H1 (cell line): ENCODE measurements at regions not wholly inside any gene's neighbourhood (a gene's known extent, or its start where the extent isn't known, plus 50 kb on each side); places are given as distances from the start of the nearest gene placed in this dataset.

Source experiments
- CTCF ChIA-PET: fragments of 300-600 bp; sonication (Branson Sonifier 250); formaldehyde crosslinking; loops from one replicate; lab custom pipeline; 2021; ENCODE audit not compliant: partially characterized antibody; lab: Charles Lee
- POLR2A ChIA-PET: fragments of 300-600 bp; sonication (Branson Sonifier 250); formaldehyde crosslinking; loops from one replicate; lab custom pipeline; 2021; ENCODE audit warnings: inconsistent platforms; ENCODE audit not compliant: partially characterized antibody; lab: Charles Lee
- DNase-seq, 2 experiments: peaks; one replicate each; pipeline versions ENCODE4 v3.0.0 to v3.0.0-alpha.2; 2010 to 2022; ENCODE audit warnings: low spot score in 2 of 2, low read depth in 1 of 2, mixed read lengths in 1 of 2
- FAIRE-seq: peaks from 2 replicates; lab custom pipeline; 2011; peaks lifted over from hg19 to GRCh38; lab: Jason Lieb, UNC
- H2AFZ ChIP-seq: 2 replicates; pipeline ENCODE4 v1.8.1; 2012; ENCODE audit warnings: low read length, inconsistent platforms
- H2AK5ac ChIP-seq: 2 replicates; pipeline ENCODE4 v1.6.1; 2013; ENCODE audit warnings: low read depth, low read length
- H2BK120ac ChIP-seq: replicated peaks from 2 replicates; pipeline ENCODE3; 2013; ENCODE audit warnings: low read depth, low read length, inconsistent platforms
- H2BK12ac ChIP-seq: 2 replicates; pipeline ENCODE4 v1.6.1; 2013; ENCODE audit warnings: low read depth, low read length
- H2BK15ac ChIP-seq: 2 replicates; pipeline ENCODE4 v1.6.1; 2013; ENCODE audit warnings: low read length
- H2BK20ac ChIP-seq: 2 replicates; pipeline ENCODE4 v1.6.1; 2013; ENCODE audit warnings: low read length
- H2BK5ac ChIP-seq: 2 replicates; pipeline ENCODE4 v1.6.1; 2013; ENCODE audit warnings: low read depth, low read length
- H3K14ac ChIP-seq: 2 replicates; pipeline ENCODE4 v1.6.1; 2013; ENCODE audit warnings: inconsistent platforms; ENCODE audit not compliant: insufficient read length
- H3K18ac ChIP-seq: 2 replicates; pipeline ENCODE4 v1.6.1; 2013; ENCODE audit warnings: low read length; ENCODE audit errors: extremely low read depth
- H3K23ac ChIP-seq: 2 replicates; pipeline ENCODE4 v1.6.1; 2013; ENCODE audit warnings: inconsistent platforms; ENCODE audit not compliant: insufficient read length
- H3K23me2 ChIP-seq: 2 replicates; pipeline ENCODE4 v1.6.1; 2013; ENCODE audit warnings: low read depth, low read length
- H3K27ac ChIP-seq: 2 replicates; pipeline ENCODE4 v1.6.1; 2011; ENCODE audit warnings: low read depth, low read length, inconsistent platforms
- H3K27me3 ChIP-seq, 4 experiments: replicated peaks in 1 of 4; 1 replicate in 1 of 4; 2 replicates in 3 of 4; pipeline versions ENCODE4 v1.6.1 to v1.8.1; 2011 to 2013; ENCODE audit warnings: low read length in 3 of 4, mild to moderate bottlenecking in 3 of 4, inconsistent platforms in 2 of 4, mixed read lengths in 2 of 4, moderate library complexity in 1 of 4; ENCODE audit not compliant: control insufficient read depth in 3 of 4, insufficient read depth in 3 of 4; ENCODE audit errors: extremely low read depth in 1 of 4
- H3K36me3 ChIP-seq, 4 experiments: 2 replicates each; pipeline versions ENCODE4 v1.6.1 to v1.8.1; 2011 to 2013; ENCODE audit warnings: mild to moderate bottlenecking in 4 of 4, low read length in 3 of 4, moderate library complexity in 2 of 4, control low read depth in 1 of 4, inconsistent platforms in 1 of 4; ENCODE audit not compliant: insufficient read depth in 4 of 4, control insufficient read depth in 2 of 4
- H3K4ac ChIP-seq: replicated peaks from 2 replicates; pipeline ENCODE3; 2013; ENCODE audit warnings: low read length, low read depth, mixed read lengths, inconsistent platforms; ENCODE audit not compliant: insufficient read length
- H3K4me1 ChIP-seq, 4 experiments: replicated peaks in 1 of 4; 1 replicate in 1 of 4; 2 replicates in 3 of 4; pipeline versions ENCODE4 v1.6.1 to v1.8.1; 2011 to 2013; ENCODE audit warnings: low read length in 3 of 4, inconsistent platforms in 2 of 4, mixed read lengths in 1 of 4; ENCODE audit not compliant: insufficient read depth in 4 of 4, control insufficient read depth in 3 of 4
- H3K4me2 ChIP-seq, 2 experiments: 2 replicates each; pipeline versions ENCODE4 v1.6.1 to v1.8.1; 2011 to 2013; ENCODE audit warnings: low read depth in 2 of 2, low read length in 2 of 2, control low read depth in 1 of 2, inconsistent platforms in 1 of 2, mild to moderate bottlenecking in 1 of 2; ENCODE audit not compliant: insufficient read depth in 1 of 2
- H3K4me3 ChIP-seq, 4 experiments: fragments of 200-600, 300-600 bp in 1 of 4; sonication (generic), shearing (Covaris generic), sonication (Bioruptor Twin) in 1 of 4; 2 replicates each; pipeline versions ENCODE4 v1.5.1 to v1.8.1; 2011 to 2016; ENCODE audit warnings: low read length in 4 of 4, low read depth in 3 of 4, control low read depth in 2 of 4, inconsistent platforms in 2 of 4, mild to moderate bottlenecking in 2 of 4, mixed read lengths in 1 of 4, moderate library complexity in 1 of 4; ENCODE audit not compliant: insufficient read depth in 2 of 4; ENCODE audit errors: extremely low read depth in 1 of 4
- H3K56ac ChIP-seq: replicated peaks from 2 replicates; pipeline ENCODE3; 2013; ENCODE audit warnings: low read depth, mild to moderate bottlenecking, mixed read lengths, low read length, inconsistent platforms; ENCODE audit not compliant: insufficient read length
- H3K79me1 ChIP-seq: 2 replicates; pipeline ENCODE4 v1.6.1; 2013; ENCODE audit warnings: low read depth, low read length, control low read depth
- H3K79me2 ChIP-seq, 2 experiments: 2 replicates each; pipeline versions ENCODE4 v1.6.1 to v1.8.1; 2012 to 2013; ENCODE audit warnings: low read length in 2 of 2, mild to moderate bottlenecking in 2 of 2, inconsistent platforms in 1 of 2; ENCODE audit not compliant: insufficient read depth in 2 of 2, control insufficient read depth in 1 of 2
- H3K9ac ChIP-seq, 4 experiments: replicated peaks in 1 of 4; 1 replicate in 1 of 4; 2 replicates in 3 of 4; pipeline versions ENCODE4 v1.6.1 to v1.8.1; 2011 to 2013; ENCODE audit warnings: low read depth in 3 of 4, low read length in 3 of 4, control low read depth in 2 of 4, mild to moderate bottlenecking in 2 of 4, moderate library complexity in 2 of 4, inconsistent platforms in 1 of 4; ENCODE audit errors: extremely low read depth in 1 of 4
- H3K9me3 ChIP-seq, 2 experiments: 2 replicates each; pipeline versions ENCODE4 v1.6.1 to v1.8.1; 2012 to 2013; ENCODE audit warnings: mild to moderate bottlenecking in 2 of 2, moderate library complexity in 2 of 2, control low read depth in 1 of 2, inconsistent platforms in 1 of 2, low read depth in 1 of 2, low read length in 1 of 2, mixed read lengths in 1 of 2; ENCODE audit not compliant: insufficient read depth in 2 of 2
- H4K20me1 ChIP-seq, 2 experiments: replicated peaks in 1 of 2; 2 replicates each; pipeline versions ENCODE3 to v1.8.1; 2011 to 2013; ENCODE audit warnings: inconsistent platforms in 2 of 2, low read length in 2 of 2, mild to moderate bottlenecking in 1 of 2; ENCODE audit not compliant: insufficient read depth in 2 of 2, control insufficient read depth in 1 of 2
- H4K5ac ChIP-seq: 2 replicates; pipeline ENCODE4 v1.6.1; 2013; ENCODE audit warnings: low read length, low read depth, mixed read lengths, inconsistent platforms; ENCODE audit not compliant: insufficient read length
- H4K8ac ChIP-seq: 2 replicates; pipeline ENCODE4 v1.8.0; 2013; ENCODE audit warnings: mild to moderate bottlenecking, moderate library complexity, low read length, inconsistent platforms; ENCODE audit not compliant: insufficient read depth; ENCODE audit errors: extremely low read depth
- H4K91ac ChIP-seq: replicated peaks from 2 replicates; pipeline ENCODE3; 2013; ENCODE audit warnings: low read length, mixed read lengths, inconsistent platforms; ENCODE audit not compliant: insufficient read length
- HDAC2 ChIP-seq, 2 experiments: fragments of 300-600 bp in 1 of 2; sonication (generic) in 1 of 2; IDR thresholded peaks; 2 replicates each; pipeline ENCODE4 v1.6.1; 2011 to 2012; ENCODE audit warnings: low read depth in 2 of 2, low read length in 2 of 2, mild to moderate bottlenecking in 2 of 2, moderate library complexity in 2 of 2, borderline replicate concordance in 1 of 2, inconsistent platforms in 1 of 2
- RFX5 ChIP-seq: IDR thresholded peaks from 2 replicates; pipeline ENCODE4 v1.6.1; 2011; ENCODE audit warnings: low read depth, low read length, improper control_type of control experiment, borderline replicate concordance
- WGBS, 2 experiments: shearing (Covaris generic) in 1 of 2; methylation state at CpG; one replicate each; pipeline versions ENCODE4 v1.1.6 to v1.1.7; 2013 to 2015; ENCODE audit warnings: low lambda C conversion rate in 2 of 2, mixed read lengths in 2 of 2, inconsistent platforms in 1 of 2, low coverage in 1 of 2, missing lambda C conversion rate in 1 of 2; ENCODE audit not compliant: insufficient replicate concordance in 2 of 2, insufficient coverage in 1 of 2, insufficient read length in 1 of 2; ENCODE audit errors: extremely low coverage in 1 of 2, missing lambda C conversion rate in 1 of 2; 5-methylcytosine and 5-hydroxymethylcytosine counted together

DNA sequence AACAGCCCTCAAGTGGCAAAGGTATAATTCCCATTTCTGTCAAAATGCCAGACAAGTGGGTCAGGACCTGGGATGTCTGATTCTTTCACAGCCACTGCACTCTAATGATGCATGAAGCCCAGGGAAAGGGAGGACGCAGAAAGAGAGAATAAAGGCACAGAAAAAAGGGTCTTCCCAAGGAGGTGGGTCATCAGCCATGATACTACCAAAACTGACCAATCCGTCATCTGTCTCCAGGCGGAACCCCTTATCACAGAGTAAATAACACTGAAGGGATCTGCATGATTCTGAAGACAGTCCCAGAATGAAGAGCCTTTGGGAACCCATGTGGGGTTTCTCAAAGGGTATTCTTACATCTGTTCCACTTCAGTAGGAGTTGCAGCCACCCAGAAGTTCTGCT is 73.8 kb upstream of the OPCML start:
- H2BK20ac ChIP-seq: no peak overlapping the region

More for the DNA sequence above, 73.8 kb upstream of the OPCML start:
- Histone ChIP-seq H4K5ac (no peak overlapping the region), H3K27me3 (0 out of 7 replicates have a peak, but pooled peaks cover 0 to 2% (median 0%) of the 10 kb centered on the region in 4 experiments), H2BK120ac (no peak overlapping the region), H3K14ac (no peak overlapping the region), H3K4me1 (no peaks in the 10 kb centered on the region), H3K9me3 (0 out of 4 replicates have a peak, but pooled peaks cover 2 to 6% of the 10 kb centered on the region in 2 experiments), H3K56ac (no peak overlapping the region), H2BK12ac (no peak overlapping the region), H3K79me2 (no peaks in the 10 kb centered on the region), H4K91ac (no peak overlapping the region), H4K20me1 (no peaks in the 10 kb centered on the region), H2AK5ac (no peak overlapping the region), H3K79me1 (no peaks in the 10 kb centered on the region), H3K9ac (no peak overlapping the region), H3K23ac (no peak overlapping the region), H3K4me3 (no peak overlapping the region), H3K23me2 (no peaks in the 10 kb centered on the region), H2BK15ac (no peak overlapping the region), H3K36me3 (no peaks in the 10 kb centered on the region), H2BK5ac (no peak overlapping the region), H3K4ac (no peak overlapping the region), H3K4me2 (no peak overlapping the region), H3K18ac (no peak overlapping the region), H4K8ac (no peak overlapping the region), H2AFZ (no peak overlapping the region), H3K27ac (no peak overlapping the region)
- ChIA-PET POLR2A (no interaction called here), CTCF (interaction anchor here (6.3 kb wide), 1 partner anchor 13 kb away, joined by 39 read pairs; no protein-coding TSS in a partner anchor)
- 98% methylated on average over 3 of the region's 3 CpGs; no CpG with 5 or more reads in 1 of the 2 experiments for WGBS, 2 experiments
- DNase-seq: no peak
- TF ChIP-seq RFX5 (peak; percentile 66; the same call in 1 of the 2 replicates), HDAC2 (IDR thresholded peaks at IDR 0.05; ENCODE audit: borderline replicate concordance in 1 of 2, low read depth in 2 of 2, low read length in 2 of 2) (no peak)
- no peak for FAIRE-seq
